GM12878 (cell line): ENCODE measurements at regions not wholly inside any gene's neighbourhood (a gene's known extent, or its start where the extent isn't known, plus 50 kb on each side); places are given as distances from the start of the nearest gene placed in this dataset.

Source experiments
- CTCF ChIP-seq, 3 experiments: IDR thresholded peaks in 2 of 3; conservative IDR thresholded peaks in 1 of 3; 2 replicates each; pipeline ENCODE4 v1.5.1; 2011; ENCODE audit warnings: low read depth in 3 of 3, low read length in 3 of 3, mild to moderate bottlenecking in 3 of 3, control low read depth in 2 of 3, moderate library complexity in 2 of 3, inconsistent platforms in 1 of 3, mixed read lengths in 1 of 3; ENCODE audit not compliant: control insufficient read depth in 2 of 3, insufficient read depth in 1 of 3; ENCODE audit errors: extremely low read depth in 1 of 3
- MYC ChIP-seq: IDR thresholded peaks from 2 replicates; pipeline ENCODE4 v1.6.1; 2011; ENCODE audit warnings: mild to moderate bottlenecking, low read length, moderate library complexity, inconsistent platforms; ENCODE audit not compliant: insufficient read depth, insufficient replicate concordance, insufficient read length, severe bottlenecking

GRCh38 chr22:48694296-48694883 is 1133.3 kb downstream of the BRD1 start:
- TF ChIP-seq CTCF (IDR thresholded peaks at IDR 0.05 in 2 of 3, conservative IDR thresholded peaks at IDR 0.05 in 1 of 3; ENCODE audit: control insufficient read depth in 2 of 3, extremely low read depth in 1 of 3, insufficient read depth in 1 of 3, low read depth in 3 of 3, low read length in 3 of 3) (no peak), MYC (no peak)
